ENCODE measurements at regions not wholly inside any gene's neighbourhood (a gene's known extent, or its start where the extent isn't known, plus 50 kb on each side); places are given as distances from the start of the nearest gene placed in this dataset.
"Not testable (repeated sequence)": the region's sequence is repeated elsewhere in the genome, so short reads cannot be mapped to it uniquely, and the experiment has no call there.

DNA sequence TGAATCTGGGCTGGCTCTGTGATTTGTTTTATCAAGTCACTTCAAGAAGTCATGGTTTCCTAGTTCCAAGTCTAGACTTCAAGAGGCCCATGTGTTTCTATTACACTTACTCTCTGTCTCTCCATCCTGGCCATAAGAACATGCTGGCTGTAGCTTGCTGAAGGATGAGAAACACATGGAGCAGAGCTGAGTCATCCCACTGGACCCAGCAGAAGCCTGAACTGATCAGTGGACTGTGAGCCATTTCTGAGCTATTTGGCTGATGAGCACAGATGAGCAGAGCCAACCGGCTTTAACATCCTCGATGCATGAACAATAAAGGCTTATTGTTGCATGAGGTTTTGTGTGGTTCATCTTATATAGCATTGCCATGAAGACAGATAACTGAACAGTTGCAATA, 290.6 kb upstream of the BOD1L1 start:
- intact Hi-C loops (cut with micrococcal nuclease): no loop called here
- no peak for DNase-seq (ENCODE audit: low spot score)
- H3K9me3 Mint-ChIP-seq: no peaks in the 10 kb centered on the region
- H3K4me1 Mint-ChIP-seq (ENCODE audit: low read depth): no peaks in the 10 kb centered on the region
- H3K27me3 Mint-ChIP-seq (ENCODE audit: insufficient read depth): no peaks in the 10 kb centered on the region
- no peak overlapping the region for H3K4me3 Mint-ChIP-seq
- H3K36me3 Mint-ChIP-seq (ENCODE audit: low read depth): no peaks in the 10 kb centered on the region
- H3K27ac Mint-ChIP-seq: no peak overlapping the region

DNA sequence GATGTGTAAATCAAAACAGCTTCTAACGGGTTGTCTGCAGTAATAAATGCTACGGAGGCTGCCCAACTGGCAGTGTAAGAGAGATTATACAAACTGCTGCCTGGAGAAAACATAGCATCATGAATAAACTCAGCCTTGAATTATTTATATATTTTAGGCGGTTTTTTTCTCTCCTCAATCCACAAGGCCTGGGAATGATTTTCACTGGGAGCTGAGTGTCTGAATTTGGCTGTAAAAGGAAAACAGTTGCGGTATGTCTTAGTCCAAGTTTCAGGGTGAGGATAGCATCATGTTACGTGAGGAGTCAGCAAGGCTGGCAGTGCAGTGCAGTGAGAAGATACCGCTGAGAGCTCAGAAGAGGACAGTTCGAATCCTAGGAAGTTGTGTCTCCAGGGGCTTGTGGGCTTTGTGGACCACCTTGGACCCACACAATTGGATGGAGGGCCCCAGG, 291.5 kb upstream of the BOD1L1 start:
- no peak overlapping the region for H3K27ac Mint-ChIP-seq
- intact Hi-C loops (cut with micrococcal nuclease): no loop called here
- H3K36me3 Mint-ChIP-seq (ENCODE audit: low read depth): no peaks in the 10 kb centered on the region
- H3K4me1 Mint-ChIP-seq (ENCODE audit: low read depth): no peaks in the 10 kb centered on the region
- DNase-seq (ENCODE audit: low spot score): no peak
- no peaks in the 10 kb centered on the region for H3K27me3 Mint-ChIP-seq (ENCODE audit: insufficient read depth)
- H3K4me3 Mint-ChIP-seq: no peak overlapping the region
- no peaks in the 10 kb centered on the region for H3K9me3 Mint-ChIP-seq

DNA sequence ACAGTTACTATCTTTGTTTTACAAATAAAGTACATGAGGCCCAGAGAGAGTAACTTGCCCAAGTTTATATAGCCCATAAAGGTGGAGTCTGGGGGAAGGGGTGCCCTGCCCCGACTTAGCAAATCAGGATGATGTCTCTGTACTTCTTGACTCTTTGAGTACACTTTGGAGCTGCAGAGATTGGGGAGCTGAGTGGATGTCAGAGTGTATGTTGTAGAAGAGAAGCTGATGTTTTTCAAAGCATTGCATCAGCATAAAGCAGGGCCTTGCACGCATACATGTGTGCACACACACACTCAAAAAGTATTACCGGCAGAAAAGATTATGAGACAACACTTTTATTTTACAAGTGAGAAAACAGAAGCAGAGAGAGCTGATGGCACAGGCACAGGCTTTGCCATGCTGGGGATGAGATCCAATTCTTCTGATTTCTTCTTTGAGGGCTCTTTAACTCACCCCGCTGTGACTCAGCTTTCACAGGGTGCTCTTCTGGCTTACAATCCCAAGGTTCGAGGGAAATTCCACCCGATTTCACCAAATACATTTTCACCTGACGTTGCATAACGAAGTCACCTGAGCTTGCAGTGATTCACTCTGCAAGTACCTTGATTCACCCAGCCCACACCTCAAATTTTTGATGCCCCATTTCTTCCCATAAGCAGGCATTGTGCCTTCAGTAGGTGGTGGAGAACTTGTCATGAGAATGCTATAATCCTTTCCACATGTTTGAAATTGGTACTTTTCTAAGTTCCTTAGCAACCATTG, 292.8 kb upstream of the BOD1L1 start:
- Mint-ChIP-seq H3K36me3 (ENCODE audit: low read depth) (no peaks in the 10 kb centered on the region), H3K4me3 (no peak overlapping the region), H3K27ac (no peak overlapping the region), H3K27me3 (ENCODE audit: insufficient read depth) (no peaks in the 10 kb centered on the region), H3K9me3 (no peaks in the 10 kb centered on the region), H3K4me1 (ENCODE audit: low read depth) (no peaks in the 10 kb centered on the region)
- intact Hi-C loops (cut with micrococcal nuclease): no loop called here
- DNase-seq (ENCODE audit: low spot score): no peak

GRCh38 chr4:13920901-13921300, 293.4 kb upstream of the BOD1L1 start:
- no peaks in the 10 kb centered on the region for H3K36me3 Mint-ChIP-seq (ENCODE audit: low read depth)
- no peak for DNase-seq (ENCODE audit: low spot score)
- H3K4me1 Mint-ChIP-seq (ENCODE audit: low read depth): no peaks in the 10 kb centered on the region
- no peaks in the 10 kb centered on the region for H3K27me3 Mint-ChIP-seq (ENCODE audit: insufficient read depth)
- no peak overlapping the region for H3K4me3 Mint-ChIP-seq
- no peak overlapping the region for H3K27ac Mint-ChIP-seq
- H3K9me3 Mint-ChIP-seq: no peaks in the 10 kb centered on the region
- intact Hi-C loops (cut with micrococcal nuclease): no loop called here

- intact Hi-C loops (cut with micrococcal nuclease): no loop called here
- Mint-ChIP-seq H3K4me3 (no peak overlapping the region), H3K36me3 (ENCODE audit: low read depth) (no peaks in the 10 kb centered on the region), H3K27ac (no peak overlapping the region), H3K9me3 (no peaks in the 10 kb centered on the region), H3K27me3 (ENCODE audit: insufficient read depth) (no peaks in the 10 kb centered on the region), H3K4me1 (ENCODE audit: low read depth) (no peaks in the 10 kb centered on the region)
- DNase-seq (ENCODE audit: low spot score): no peak
Measured at GRCh38 chr4:13921805-13922204, 294.3 kb upstream of the BOD1L1 start.

GRCh38 chr4:13922459-13922858, 294.9 kb upstream of the BOD1L1 start:
- H3K9me3 Mint-ChIP-seq: no peaks in the 10 kb centered on the region
- no peaks in the 10 kb centered on the region for H3K27me3 Mint-ChIP-seq (ENCODE audit: insufficient read depth)
- intact Hi-C loops (cut with micrococcal nuclease): no loop called here
- H3K4me3 Mint-ChIP-seq: no peak overlapping the region
- no peak overlapping the region for H3K27ac Mint-ChIP-seq
- H3K36me3 Mint-ChIP-seq (ENCODE audit: low read depth): no peaks in the 10 kb centered on the region
- DNase-seq (ENCODE audit: low spot score): no peak
- H3K4me1 Mint-ChIP-seq (ENCODE audit: low read depth): no peaks in the 10 kb centered on the region

GRCh38 chr4:13922873-13923645, 295.5 kb upstream of the BOD1L1 start:
- Mint-ChIP-seq H3K36me3 (ENCODE audit: low read depth) (no peaks in the 10 kb centered on the region), H3K9me3 (no peaks in the 10 kb centered on the region), H3K4me1 (ENCODE audit: low read depth) (no peaks in the 10 kb centered on the region), H3K4me3 (no peak overlapping the region), H3K27ac (no peak overlapping the region), H3K27me3 (ENCODE audit: insufficient read depth) (no peaks in the 10 kb centered on the region)
- intact Hi-C loops (cut with micrococcal nuclease): no loop called here
- DNase-seq (ENCODE audit: low spot score): no peak

DNA sequence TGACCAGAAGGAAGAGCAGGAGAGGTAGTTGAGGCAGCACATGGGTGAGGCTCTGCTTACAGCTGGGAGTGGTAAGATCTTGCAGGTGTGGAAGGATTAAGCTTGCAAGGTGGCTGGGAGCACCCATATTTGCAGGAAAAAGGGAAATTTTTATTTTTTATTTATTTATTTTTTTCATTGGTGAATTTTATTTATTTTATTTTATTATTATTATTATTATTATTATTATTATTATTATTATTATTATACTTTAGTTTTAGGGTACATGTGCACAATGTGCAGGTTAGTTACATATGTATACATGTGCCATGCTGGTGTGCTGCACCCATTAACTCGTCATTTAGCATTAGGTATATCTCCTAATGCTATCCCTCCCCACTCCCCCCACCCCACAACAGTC, 297.4 kb upstream of the BOD1L1 start:
- H3K36me3 Mint-ChIP-seq (ENCODE audit: low read depth); intact Hi-C loops (cut with micrococcal nuclease); H3K4me1 Mint-ChIP-seq (ENCODE audit: low read depth); DNase-seq (ENCODE audit: low spot score); H3K27ac Mint-ChIP-seq; H3K9me3 Mint-ChIP-seq; H3K27me3 Mint-ChIP-seq (ENCODE audit: insufficient read depth); H3K4me3 Mint-ChIP-seq: not testable (repeated sequence)

GRCh38 chr4:13928214-13928613, 300.7 kb upstream of the BOD1L1 start:
- Mint-ChIP-seq H3K9me3 (no peaks in the 10 kb centered on the region), H3K4me1 (ENCODE audit: low read depth) (no peaks in the 10 kb centered on the region), H3K27me3 (ENCODE audit: insufficient read depth) (no peaks in the 10 kb centered on the region), H3K4me3 (no peak overlapping the region), H3K36me3 (ENCODE audit: low read depth) (no peaks in the 10 kb centered on the region), H3K27ac (no peak overlapping the region)
- DNase-seq (ENCODE audit: low spot score): no peak
- intact Hi-C loops (cut with micrococcal nuclease): no loop called here

- peaks cover 2% of the 10 kb centered on the region for H3K27me3 Mint-ChIP-seq (ENCODE audit: insufficient read depth)
- H3K36me3 Mint-ChIP-seq (ENCODE audit: low read depth): no peaks in the 10 kb centered on the region
- DNase-seq (ENCODE audit: low spot score): no peak
- H3K9me3 Mint-ChIP-seq: no peaks in the 10 kb centered on the region
- H3K27ac Mint-ChIP-seq: no peak overlapping the region
- intact Hi-C loops (cut with micrococcal nuclease): no loop called here
- no peak overlapping the region for H3K4me3 Mint-ChIP-seq
- H3K4me1 Mint-ChIP-seq (ENCODE audit: low read depth): no peaks in the 10 kb centered on the region
Measured at GRCh38 chr4:13930155-13930554, 302.6 kb upstream of the BOD1L1 start.

GRCh38 chr4:13933191-13933590, 305.7 kb upstream of the BOD1L1 start:
- DNase-seq (ENCODE audit: low spot score): no peak
- no peak overlapping the region for H3K27ac Mint-ChIP-seq
- no peaks in the 10 kb centered on the region for H3K4me1 Mint-ChIP-seq (ENCODE audit: low read depth)
- H3K27me3 Mint-ChIP-seq (ENCODE audit: insufficient read depth): peaks cover 2% of the 10 kb centered on the region
- intact Hi-C loops (cut with micrococcal nuclease): no loop called here
- H3K36me3 Mint-ChIP-seq (ENCODE audit: low read depth): no peaks in the 10 kb centered on the region
- H3K4me3 Mint-ChIP-seq: no peak overlapping the region
- no peaks in the 10 kb centered on the region for H3K9me3 Mint-ChIP-seq

GRCh38 chr4:13938299-13938698, 310.8 kb upstream of the BOD1L1 start:
- intact Hi-C loops (cut with micrococcal nuclease): no loop called here
- no peak for DNase-seq (ENCODE audit: low spot score)
- H3K27ac Mint-ChIP-seq: no peak overlapping the region
- no peaks in the 10 kb centered on the region for H3K4me1 Mint-ChIP-seq (ENCODE audit: low read depth)
- no peaks in the 10 kb centered on the region for H3K9me3 Mint-ChIP-seq
- peaks cover 2% of the 10 kb centered on the region for H3K27me3 Mint-ChIP-seq (ENCODE audit: insufficient read depth)
- no peak overlapping the region for H3K4me3 Mint-ChIP-seq
- H3K36me3 Mint-ChIP-seq (ENCODE audit: low read depth): no peaks in the 10 kb centered on the region

DNA sequence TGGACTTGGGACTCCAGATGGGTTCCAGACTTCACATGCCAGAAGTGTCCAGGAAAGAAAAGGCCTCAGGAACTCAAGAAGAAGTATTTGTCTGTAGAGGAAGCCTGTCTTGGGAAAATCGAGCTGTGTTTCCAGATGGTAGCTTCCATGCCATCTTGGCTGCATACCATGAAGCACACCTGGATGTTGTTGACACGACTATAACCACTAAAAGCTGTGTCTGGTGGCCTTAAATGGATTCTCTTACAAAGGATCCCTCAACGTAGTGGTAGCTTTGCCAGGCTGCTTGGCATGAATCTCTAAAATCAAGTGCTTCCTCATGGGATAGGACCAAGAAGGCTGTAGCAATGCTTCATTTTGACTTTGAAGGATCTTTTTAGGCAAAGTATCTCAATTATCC, 313.4 kb upstream of the BOD1L1 start:
- intact Hi-C loops (cut with micrococcal nuclease): no loop called here

More for the DNA sequence above, 313.4 kb upstream of the BOD1L1 start:
- no peaks in the 10 kb centered on the region for H3K36me3 Mint-ChIP-seq (ENCODE audit: low read depth)
- no peaks in the 10 kb centered on the region for H3K27me3 Mint-ChIP-seq (ENCODE audit: insufficient read depth)
- no peaks in the 10 kb centered on the region for H3K4me1 Mint-ChIP-seq (ENCODE audit: low read depth)
- no peak for DNase-seq (ENCODE audit: low spot score)
- H3K4me3 Mint-ChIP-seq: no peak overlapping the region
- no peak overlapping the region for H3K27ac Mint-ChIP-seq
- H3K9me3 Mint-ChIP-seq: no peaks in the 10 kb centered on the region

Data from activated T-helper 1 cell treated with anti-CD3 and anti-CD28 coated beads, Interleukin-12 subunit alpha, Interleukin-12 subunit beta, Interleukin-2, Interleukin-4 antibody, amounts not matched to agents 30 ng/mL and 10 ng/mL and 1 ng/mL, durations not matched to agents 14 hours and 24 hours and 36 hours (primary cell).